Fibroblast of skin of left biceps (primary cell): ENCODE measurements at regions not wholly inside any gene's neighbourhood (a gene's known extent, or its start where the extent isn't known, plus 50 kb on each side); places are given as distances from the start of the nearest gene placed in this dataset.
A peak's percentile ranks its signal among the peaks of the same experiment; 100 is the strongest.

Source experiments
- DNase-seq, 2 experiments: peaks; one replicate each; pipeline ENCODE4 v3.0.0-alpha.2; 2013; ENCODE audit warnings: low read depth in 2 of 2

GRCh38 chr3:72591522-72592421 is 256.5 kb downstream of the SHQ1 start:
- DNase-seq, result peak; percentile 64 to 71

- DNase-seq, result no peak
Observed at GRCh38 chr3:72590732-72591221, 257.5 kb downstream of the SHQ1 start.

- DNase-seq, result no peak
Observed at GRCh38 chr3:72587282-72587681, 261.0 kb downstream of the SHQ1 start.

- DNase-seq, result no peak
Observed at GRCh38 chr3:72586694-72587093, 261.6 kb downstream of the SHQ1 start.

GRCh38 chr3:72585966-72586365 is 262.3 kb downstream of the SHQ1 start:
- DNase-seq, result no peak

- DNase-seq, result no peak
Observed at GRCh38 chr3:72584262-72584661, 264.0 kb downstream of the SHQ1 start.

GRCh38 chr3:72582963-72583362 is 265.3 kb downstream of the SHQ1 start:
- no peak for DNase-seq

- DNase-seq, result no peak
Observed at GRCh38 chr3:72582211-72582878, 265.9 kb downstream of the SHQ1 start.

GRCh38 chr3:72580900-72581299 is 267.3 kb downstream of the SHQ1 start:
- no peak for DNase-seq

GRCh38 chr3:72580246-72580756 is 267.9 kb downstream of the SHQ1 start:
- no peak for DNase-seq

- DNase-seq, result no peak
Observed at GRCh38 chr3:72579581-72580245, 268.5 kb downstream of the SHQ1 start.

- no peak for DNase-seq
Observed at GRCh38 chr3:72579191-72579580, 269.1 kb downstream of the SHQ1 start.

- DNase-seq, result no peak
Observed at GRCh38 chr3:72577190-72577589, 271.1 kb downstream of the SHQ1 start.

GRCh38 chr3:72576563-72576962 is 271.7 kb downstream of the SHQ1 start:
- DNase-seq, result no peak

GRCh38 chr3:72574144-72574543 is 274.1 kb downstream of the SHQ1 start:
- no peak for DNase-seq

- no peak for DNase-seq
Observed at GRCh38 chr3:72573051-72573450, 275.2 kb downstream of the SHQ1 start.

GRCh38 chr3:72572489-72573007 is 275.7 kb downstream of the SHQ1 start:
- DNase-seq, result no peak

GRCh38 chr3:72571638-72572114 is 276.6 kb downstream of the SHQ1 start:
- DNase-seq, result no peak

GRCh38 chr3:72571052-72571451 is 277.2 kb downstream of the SHQ1 start:
- no peak for DNase-seq

- DNase-seq, result no peak
Observed at GRCh38 chr3:72569754-72570440, 278.3 kb downstream of the SHQ1 start.

GRCh38 chr3:72568083-72568482 is 280.2 kb downstream of the SHQ1 start:
- DNase-seq, result no peak
